ENCODE measurements at regions not wholly inside any gene's neighbourhood (a gene's known extent, or its start where the extent isn't known, plus 50 kb on each side); places are given as distances from the start of the nearest gene placed in this dataset.
A peak's percentile ranks its signal among the peaks of the same experiment; 100 is the strongest.

DNA sequence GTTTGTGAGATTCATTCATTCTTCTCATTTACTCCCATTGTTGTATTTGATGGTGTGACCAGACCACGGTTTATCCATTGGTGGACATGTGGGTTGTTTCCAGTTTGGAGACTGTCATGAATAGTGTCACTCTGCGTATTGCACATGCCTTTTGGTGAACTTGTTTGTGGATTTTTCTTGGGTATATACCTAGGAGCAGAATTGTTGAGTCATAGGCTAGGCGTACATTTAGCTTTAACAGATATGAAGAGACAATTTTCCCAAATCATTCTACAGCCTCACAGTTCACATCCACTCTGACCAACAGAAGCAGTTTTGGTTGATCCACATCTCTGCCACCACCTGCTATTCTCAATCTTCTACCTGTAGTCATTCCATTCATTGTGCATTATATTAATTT lies 66.0 kb upstream of the FAM20C start:
- intact Hi-C loops (cut with DNase I, micrococcal nuclease), result no loop called here
- no peak for ATAC-seq
- no peak for DNase-seq

DNA sequence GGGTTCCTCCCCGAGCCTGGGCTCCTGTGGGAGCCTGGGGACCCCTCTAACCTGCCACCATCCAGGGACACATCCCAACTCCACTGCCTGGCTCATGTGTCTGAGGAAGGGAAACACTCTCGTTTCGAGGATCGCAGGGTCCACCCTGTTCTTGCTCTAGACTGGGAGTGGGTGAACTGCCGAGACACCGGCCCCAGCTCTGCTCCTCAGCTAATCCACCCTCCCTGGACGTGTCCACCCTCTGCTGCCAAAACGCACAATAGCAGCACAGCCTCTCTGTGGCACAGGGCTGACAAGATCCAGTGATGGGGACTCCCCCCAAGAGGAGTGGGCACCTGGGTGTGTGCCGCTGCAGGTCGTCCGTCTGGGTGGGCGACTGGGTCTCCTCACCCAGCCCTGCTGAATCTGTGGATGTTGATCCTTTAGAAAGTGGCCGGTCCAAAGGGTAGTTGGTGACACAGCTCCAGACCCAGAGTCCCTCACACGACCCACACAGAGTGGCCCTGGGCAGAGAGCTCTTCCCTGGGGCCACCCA lies 65.2 kb upstream of the FAM20C start:
- DNase-seq, result no peak
- ATAC-seq, result no peak
- intact Hi-C loops (cut with DNase I, micrococcal nuclease), result no loop called here

DNA sequence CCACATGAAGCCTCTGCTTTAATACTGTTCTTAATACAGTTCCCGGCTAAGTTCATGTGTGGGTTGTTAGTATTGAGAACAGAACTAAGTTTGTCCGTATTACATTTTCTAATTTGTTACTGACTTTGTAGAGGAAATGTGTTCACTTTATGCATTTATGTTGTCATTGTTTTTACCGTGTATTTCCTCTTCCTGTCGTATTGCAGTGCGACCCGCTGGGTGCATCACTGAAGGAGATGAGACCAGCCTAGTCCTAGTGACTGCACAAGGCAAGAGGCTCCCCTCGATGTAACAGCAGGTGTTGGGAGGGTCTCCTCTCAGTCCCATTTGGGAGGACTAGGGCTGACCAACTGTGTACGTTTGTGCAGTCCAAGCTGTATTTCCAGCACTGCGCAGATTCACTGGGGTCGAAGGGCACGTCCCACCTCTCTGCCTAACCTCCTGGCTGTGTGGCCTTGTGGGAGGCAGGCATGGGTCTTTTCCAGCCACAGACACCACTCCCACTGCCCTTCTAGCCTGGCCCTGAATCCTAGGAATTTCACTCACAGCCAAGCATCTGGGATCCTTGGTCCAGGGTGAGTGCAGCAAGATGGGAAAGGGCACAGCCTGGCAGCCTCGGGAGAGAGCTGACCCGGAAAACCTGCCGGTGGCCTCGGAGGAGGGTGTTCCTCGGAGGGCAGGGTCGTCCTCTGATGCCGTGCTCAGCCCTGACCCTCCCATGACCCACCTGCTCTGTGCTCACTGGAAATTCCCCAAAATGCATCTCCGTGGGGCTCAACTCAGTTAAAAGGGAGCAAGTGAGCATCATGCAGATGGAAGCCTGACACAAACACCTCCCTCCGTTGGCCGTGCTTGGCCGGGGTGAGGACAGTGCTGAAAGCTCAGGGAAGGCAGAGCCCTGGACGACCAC lies 63.9 kb upstream of the FAM20C start:
- ATAC-seq, result no peak
- intact Hi-C loops (cut with DNase I, micrococcal nuclease), result no loop called here
- DNase-seq, result no peak

DNA sequence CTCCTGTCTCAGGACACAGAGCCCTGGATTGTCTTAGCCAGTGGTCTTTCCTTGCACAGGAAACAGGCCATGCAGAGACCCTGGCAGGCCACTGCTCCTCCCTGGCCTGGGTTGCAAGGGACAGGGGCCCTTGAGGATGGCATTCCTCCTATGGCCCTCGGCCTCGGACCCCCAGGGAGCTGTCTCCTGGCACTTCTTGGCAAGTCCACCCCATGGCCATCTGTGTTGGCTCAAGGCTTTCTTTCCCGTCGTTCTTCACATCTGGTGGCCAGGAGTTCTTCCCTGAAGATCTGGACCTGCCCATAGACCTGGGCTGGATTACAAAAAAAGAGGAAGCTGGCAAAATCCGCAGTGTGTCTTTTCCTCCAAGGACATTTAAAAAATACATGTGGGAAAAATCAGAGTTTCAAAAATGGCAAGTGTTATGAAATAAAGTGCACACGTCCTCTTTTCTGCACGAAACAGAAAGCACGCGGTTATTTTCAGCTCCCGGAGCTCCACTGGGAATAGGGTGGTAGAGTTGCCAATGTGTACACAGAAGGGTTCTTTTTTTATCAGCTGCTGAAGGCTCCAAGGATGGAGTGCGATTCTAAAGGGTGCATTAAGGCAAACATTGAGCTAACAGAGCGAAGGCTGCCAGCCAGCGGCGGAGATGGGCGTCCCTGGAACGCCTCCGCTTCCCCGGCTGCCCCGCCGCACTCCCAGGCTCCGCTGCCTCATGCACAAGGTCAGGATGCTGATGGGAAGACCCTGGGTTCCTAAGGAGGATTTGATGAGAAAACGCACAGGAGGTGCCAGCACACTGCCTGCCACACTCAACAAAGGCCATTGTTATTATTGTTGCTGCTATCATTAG lies 62.8 kb upstream of the FAM20C start:
- intact Hi-C loops (cut with DNase I, micrococcal nuclease), result no loop called here
- ATAC-seq (no peak), DNase-seq (no peak)

DNA sequence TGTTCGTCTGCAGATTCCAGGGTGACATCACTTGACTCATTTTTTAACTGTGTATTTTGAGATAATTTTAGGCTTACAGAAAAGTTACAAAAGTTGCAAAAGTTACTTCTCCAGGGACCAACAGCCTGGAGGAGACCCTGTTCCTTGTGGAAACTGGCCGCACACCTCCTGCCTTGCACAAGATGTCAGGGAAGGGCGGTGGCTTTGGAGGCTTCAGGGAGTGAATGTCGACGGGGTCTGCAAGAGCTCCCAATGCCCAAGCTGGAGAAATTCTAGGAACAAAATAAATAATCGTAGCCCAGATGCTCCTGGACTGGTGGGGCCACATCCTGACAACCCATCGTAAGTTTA lies 62.2 kb upstream of the FAM20C start:
- DNase-seq (no peak), ATAC-seq (no peak)
- intact Hi-C loops (cut with DNase I, micrococcal nuclease), result no loop called here

DNA sequence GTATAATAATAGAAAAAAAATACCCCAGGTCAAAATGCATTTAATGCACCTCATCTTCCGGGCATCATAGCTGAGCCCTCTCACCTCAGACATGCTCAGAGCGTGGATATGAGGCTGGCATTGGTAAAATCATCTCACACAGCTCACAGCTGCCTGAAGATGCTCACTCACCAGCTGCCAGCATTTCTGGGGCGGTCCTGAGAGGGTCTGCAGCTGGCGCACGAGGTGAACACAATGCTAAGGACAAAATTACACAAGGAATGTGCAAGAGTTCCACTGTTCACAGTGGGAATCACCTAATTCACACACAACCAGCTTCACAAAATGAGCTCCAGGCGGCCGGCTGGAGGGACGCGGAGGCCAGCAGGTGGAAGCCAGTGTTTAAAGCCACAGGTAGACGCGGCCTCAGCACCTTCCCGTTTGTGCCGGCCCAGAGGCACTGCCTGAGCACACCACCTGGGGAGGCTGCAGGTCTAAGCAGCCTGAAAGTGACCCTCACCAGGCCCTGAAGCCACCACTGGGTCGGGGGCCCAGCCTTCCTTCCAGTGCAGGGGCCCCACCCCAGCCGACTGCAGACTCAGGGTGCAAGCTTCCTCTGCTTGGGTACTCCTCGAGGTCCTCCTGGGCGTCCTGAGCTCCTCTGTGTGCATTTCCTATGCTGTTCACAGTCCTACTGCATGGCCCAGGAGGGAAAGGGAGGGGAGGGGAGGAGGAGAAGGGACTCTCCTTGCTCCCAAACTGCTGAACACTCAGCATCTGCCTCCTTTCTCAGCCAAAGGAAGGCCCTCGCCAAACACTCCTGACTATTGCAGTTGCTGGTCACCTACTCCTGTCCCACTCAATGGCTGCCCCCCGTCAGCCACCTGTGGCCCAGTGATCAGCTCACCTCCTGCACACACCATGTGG lies 61.2 kb upstream of the FAM20C start:
- ATAC-seq, result no peak
- no peak for DNase-seq
- intact Hi-C loops (cut with DNase I, micrococcal nuclease), result no loop called here

DNA sequence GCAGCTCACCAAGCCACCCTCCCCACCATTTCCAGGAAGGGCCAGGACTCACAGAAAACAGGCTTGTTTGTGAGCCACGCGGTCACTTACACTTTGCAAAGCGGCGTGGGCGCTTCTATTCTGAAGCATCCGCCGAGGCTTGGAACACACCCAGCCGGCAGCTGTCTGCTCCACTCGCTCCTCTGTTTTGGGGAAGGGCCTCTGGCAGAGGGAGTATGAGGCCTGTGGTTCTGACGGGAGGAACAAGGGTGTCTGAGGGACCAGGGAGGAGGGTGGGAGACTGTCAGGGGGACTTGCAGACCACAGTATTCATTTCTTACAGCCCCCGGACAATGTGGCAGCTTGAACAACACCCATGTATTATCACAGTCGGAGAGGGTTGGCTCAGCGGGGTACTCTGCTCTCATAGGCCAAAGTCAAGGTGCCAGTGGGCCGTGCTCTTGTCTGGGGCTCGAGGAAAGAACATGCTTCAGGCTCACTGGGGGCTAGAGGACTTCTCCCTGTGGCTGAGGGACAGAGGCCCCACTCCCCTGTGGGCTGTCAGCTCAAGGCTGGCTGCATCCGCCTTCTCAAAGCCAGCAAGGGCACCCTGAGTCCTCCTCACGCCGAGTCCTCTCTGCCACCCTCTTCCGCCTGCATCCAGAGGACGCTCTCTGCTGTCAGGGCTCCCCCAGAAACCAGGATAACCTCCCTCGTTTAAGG lies 60.4 kb upstream of the FAM20C start:
- ATAC-seq (no peak), DNase-seq (peak in 1 of 2 donors; percentile 37)
- intact Hi-C loops (cut with DNase I, micrococcal nuclease), result no loop called here

DNA sequence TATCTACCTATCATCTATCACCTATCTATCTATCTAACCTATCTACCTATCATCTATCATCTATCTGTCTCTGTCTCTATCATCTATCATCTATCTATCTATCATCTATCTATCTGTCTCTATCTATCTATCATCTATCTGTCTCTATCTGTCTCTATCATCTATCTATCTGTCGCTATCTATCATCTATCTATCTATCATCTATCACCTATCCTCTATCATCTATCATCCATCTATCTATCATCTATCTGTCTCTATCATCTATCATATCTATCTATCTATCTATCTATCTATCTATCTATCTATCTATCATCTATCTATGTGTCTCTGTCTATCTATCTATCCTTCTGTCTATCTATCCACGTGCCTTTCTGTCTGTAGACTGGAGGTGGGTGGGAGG lies 59.5 kb upstream of the FAM20C start:
- ATAC-seq (no peak), DNase-seq (no peak)
- intact Hi-C loops (cut with DNase I, micrococcal nuclease), result no loop called here

DNA sequence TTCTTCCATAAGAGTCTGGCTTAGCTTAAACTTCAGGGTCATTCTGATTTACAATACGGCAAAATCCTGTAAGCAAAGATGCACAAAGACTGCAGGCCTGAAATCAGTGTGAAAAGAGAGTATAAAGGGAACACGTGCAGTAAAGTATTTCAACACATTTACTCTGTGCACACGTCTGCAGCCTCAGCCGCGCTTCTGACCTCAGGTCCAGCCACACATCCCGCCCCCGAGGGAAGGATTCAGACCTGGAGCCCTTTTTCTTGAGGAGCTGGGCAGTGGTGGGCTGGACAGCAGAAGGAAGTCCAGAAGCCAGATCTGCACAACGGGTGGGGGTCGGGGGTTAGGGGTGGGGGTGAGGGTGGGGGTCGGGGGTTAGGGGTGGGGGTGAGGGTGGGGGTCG lies 58.9 kb upstream of the FAM20C start:
- DNase-seq, result no peak
- intact Hi-C loops (cut with DNase I, micrococcal nuclease), result no loop called here
- ATAC-seq, result no peak

DNA sequence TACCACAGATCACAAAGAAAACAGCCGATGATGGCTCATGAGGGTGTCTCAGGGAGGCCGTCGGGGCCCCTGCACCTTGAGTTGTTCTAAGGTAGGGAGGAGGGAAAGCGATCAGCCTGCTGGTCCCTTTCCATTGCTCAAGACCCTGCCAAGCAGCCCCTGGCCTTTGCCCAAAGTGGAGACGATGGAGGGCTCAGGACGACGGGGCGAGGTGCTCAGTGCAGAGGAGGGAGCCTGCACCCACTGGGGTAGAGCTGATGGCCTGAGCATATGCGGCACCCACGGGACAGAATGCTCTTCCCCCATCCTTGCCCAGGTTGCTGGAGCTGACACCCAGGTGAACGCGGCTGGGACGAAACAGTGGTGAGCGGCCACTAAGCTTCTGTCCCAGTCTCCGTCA lies 58.3 kb upstream of the FAM20C start:
- no peak for ATAC-seq
- no peak for DNase-seq
- intact Hi-C loops (cut with DNase I, micrococcal nuclease), result no loop called here

DNA sequence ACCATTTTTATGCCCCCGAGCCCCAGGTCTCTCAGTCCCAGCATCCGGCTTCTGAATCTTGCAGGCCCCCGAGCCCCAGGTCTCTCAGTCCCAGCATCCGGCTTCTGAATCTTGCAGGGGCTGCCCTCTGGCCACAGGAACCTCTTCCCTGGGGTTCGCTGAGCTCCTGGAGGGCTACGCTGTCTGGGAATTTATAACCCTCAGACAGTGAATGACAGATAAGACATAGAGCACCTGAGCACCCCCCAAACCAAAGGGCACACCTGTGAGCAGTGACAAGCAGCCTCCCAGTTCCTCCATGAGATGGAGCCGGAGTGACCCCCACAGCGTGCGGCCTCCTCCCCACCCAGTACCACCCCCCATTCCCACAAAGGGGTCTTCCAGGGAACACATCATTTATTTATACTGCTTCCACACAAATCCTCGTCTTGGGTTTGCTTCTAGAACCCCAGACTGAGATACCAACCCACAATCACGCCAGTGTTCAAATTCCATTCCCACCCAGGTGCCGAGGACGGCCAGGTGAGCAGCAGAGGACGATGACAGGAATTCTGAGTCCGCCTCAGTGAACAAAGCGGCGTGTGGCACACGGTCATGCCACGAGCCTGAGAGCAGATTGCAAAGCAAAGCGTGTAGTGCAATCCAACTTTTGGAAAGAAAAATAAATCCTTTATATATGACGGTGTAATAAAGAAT lies 57.7 kb upstream of the FAM20C start:
- no peak for ATAC-seq
- intact Hi-C loops (cut with DNase I, micrococcal nuclease), result no loop called here
- no peak for DNase-seq

DNA sequence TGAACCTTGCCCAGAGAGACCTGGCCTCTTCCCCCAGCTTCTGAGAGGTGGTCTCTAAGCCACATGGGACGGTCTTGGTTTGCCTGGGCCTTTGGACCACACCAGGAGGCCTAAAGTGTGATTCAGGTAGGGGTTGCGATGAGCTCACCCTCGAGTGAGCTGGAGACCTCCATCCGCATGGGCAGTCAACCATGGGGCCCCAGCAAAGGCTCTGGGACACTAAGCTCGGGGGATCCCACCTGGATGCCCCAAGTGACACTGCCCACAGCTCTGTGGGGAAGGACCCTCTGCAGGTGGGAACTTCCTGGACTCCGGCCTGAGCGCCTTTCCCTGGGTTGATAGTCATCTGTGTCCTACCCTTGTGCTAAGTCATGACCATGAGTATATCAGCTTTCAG lies 57.1 kb upstream of the FAM20C start:
- no peak for ATAC-seq
- DNase-seq, result no peak
- intact Hi-C loops (cut with DNase I, micrococcal nuclease), result no loop called here

DNA sequence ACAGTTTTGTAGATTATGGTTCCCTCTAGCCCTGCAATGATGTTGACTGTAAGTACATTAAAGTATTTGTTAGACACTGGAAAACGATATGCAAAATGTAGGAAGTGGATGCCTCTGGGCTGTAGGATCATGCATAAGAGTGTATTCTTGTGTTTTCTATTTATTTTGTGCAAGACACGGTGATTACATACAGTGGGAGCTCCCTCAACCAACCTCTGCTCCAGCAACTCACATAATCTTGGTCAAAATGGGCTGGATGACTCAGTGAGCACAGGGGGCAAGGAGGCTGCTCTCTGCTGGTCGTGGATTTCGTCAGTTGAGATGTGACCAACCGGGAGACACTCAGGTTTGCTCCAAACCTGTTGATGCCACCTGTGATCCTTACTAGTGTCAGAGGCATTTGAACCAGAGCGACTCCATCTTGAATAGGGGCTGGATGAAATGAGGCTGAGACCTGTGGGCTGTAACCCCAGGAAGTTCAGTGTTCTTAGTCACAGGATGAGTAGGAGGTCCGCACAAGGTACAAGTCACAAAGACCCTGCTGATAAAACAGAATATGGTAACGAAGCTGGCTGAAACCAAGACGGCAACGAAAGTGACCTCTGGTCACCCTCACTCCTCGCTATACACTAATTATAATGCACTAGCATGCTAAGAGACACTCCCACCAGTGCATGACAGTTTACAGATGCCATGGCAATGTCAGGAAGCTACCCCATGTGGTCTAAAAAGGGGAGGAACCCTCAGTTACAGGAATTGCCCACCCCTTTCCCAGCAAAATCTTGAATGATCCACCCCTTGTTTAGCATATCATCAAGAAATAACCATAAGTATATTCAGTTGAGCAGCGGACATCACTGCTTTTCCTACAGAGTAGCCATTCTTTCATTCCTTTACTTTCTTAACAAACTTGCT lies 56.4 kb upstream of the FAM20C start:
- ATAC-seq, result no peak
- intact Hi-C loops (cut with DNase I, micrococcal nuclease), result no loop called here

DNA sequence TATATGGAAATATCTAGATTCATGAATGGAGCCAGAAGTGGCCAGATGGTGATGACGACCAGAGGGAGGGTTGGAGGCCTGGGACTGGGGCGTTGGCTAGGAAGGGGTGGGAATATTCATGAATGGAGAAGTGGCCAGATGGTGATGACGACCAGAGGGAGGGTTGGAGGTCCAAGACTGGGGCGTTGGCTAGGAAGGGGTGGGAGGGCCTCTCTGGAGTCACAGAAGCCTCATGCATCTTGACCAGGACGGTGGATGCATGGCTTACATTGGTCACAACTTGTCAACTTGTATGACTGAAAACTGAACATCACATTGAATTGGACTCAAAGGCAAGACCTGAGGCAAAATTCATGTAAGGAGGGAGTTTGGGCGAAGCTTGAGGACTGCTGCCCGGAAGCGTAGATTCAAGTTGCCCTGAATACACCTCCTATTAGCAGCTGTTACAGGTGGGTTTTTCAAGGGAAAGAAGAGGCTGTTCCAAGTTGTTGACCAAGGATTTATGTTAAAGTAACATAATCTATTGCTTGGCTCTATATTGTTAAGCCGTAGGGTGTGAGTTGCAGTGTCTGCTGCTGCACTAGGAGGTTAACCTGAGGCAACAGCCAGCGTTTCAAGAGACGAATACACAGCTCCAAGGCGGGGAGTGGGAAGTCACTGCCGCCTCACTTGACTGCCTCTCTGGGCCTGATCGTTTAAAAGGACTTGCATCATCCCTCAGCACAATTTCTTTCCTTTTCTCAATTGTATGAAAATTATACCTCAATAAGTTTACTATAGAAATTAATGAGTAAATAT lies 55.1 kb upstream of the FAM20C start:
- ATAC-seq, result no peak
- no peak for DNase-seq
- intact Hi-C loops (cut with DNase I, micrococcal nuclease), result no loop called here

More for the DNA sequence above, 56.4 kb upstream of the FAM20C start:
- no peak for DNase-seq

DNA sequence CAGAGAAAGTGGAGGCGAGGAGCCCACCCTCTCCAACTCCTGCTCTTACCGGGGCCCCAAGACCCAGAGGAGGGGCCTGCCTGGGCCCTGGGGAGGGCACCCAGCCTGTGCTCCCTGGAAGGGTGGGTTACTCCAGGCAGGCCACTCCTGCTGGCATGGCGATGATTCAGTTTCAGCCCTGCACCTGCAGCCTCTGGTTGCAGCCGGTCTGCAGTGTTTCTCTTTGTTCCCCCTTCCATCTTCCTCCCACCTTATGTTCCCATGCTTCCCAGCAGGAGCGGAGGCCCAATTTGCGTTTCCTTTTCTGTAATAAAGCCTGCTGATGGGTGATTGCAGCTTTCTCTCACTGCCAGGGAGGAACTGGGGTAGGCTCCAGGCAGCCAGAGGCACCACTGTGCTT lies 53.2 kb upstream of the FAM20C start:
- intact Hi-C loops (cut with DNase I, micrococcal nuclease), result no loop called here
- DNase-seq, result no peak
- no peak for ATAC-seq

DNA sequence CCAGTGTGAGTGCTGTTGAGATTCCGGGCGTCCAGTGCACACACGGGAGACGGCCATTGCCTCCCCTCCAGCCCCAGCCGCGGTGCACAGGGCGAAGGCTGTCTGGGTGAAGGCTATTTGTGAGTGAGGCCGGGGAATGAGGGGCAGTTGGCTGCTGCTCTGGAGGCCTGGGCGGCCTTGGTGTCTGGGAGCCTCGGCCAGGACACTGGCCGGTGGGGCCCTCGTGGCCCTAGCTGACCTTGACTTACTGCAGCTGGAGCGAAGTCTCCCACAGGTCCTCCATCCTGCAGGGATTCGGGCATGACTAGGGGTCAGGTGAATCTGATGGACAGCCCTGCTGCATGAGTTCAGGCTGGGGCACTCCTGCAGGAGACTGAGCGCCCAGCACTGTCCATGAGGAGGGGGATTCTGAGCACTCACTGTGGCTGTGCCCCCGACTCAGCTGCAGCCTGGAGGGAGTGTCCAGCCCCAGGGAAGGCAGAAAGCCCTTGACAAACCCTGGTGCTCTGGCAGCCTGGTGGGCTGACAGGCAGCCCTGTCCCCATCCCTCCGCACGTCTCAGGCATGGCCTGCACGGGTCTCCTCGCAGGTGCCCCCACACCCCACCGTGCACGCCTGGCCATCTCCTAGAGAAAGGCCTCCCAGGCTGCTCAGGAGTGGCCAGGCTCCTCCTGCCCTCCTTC lies 52.7 kb upstream of the FAM20C start:
- DNase-seq, result no peak
- ATAC-seq, result no peak
- intact Hi-C loops (cut with DNase I, micrococcal nuclease), result no loop called here

All from left colon (tissue), 2 donors.